WTC11 (cell line): ENCODE measurements at regions not wholly inside any gene's neighbourhood (a gene's known extent, or its start where the extent isn't known, plus 50 kb on each side); places are given as distances from the start of the nearest gene placed in this dataset.

Source experiments
- ATF2 ChIP-seq: sonication (generic); formaldehyde crosslinking; IDR thresholded peaks from 2 replicates; pipeline ENCODE4 v1.8.1; 2022; ENCODE audit warnings: low read depth, missing genetic modification reagents, borderline replicate concordance
- CREM ChIP-seq: sonication (generic); formaldehyde crosslinking; IDR thresholded peaks from 2 replicates; pipeline ENCODE4 v1.8.1; 2022; ENCODE audit warnings: mild to moderate bottlenecking, missing genetic modification reagents, moderate library complexity
- CTCF ChIP-seq: fragments of 200-600 bp; IDR thresholded peaks from 2 replicates; pipeline ENCODE4 v1.8.0; 2022; ENCODE audit warnings: antibody characterized with exemption
- MXD4 ChIP-seq: fragments of 250-450 bp; sonication (Bioruptor Pico); IDR thresholded peaks from 2 replicates; pipeline ENCODE4 v1.8.0; 2021; ENCODE audit warnings: mild to moderate bottlenecking, moderate library complexity, borderline replicate concordance
- NFE2L1 ChIP-seq: sonication (generic); formaldehyde crosslinking; IDR thresholded peaks from 2 replicates; pipeline ENCODE4 v1.8.1; 2023; ENCODE audit warnings: missing genetic modification reagents
- TF ChIP-seq, protein P1 (sequence below): sonication (generic); formaldehyde crosslinking; IDR thresholded peaks from 2 replicates; pipeline ENCODE4 v1.8.1; 2023; ENCODE audit warnings: mild to moderate bottlenecking, missing genetic modification reagents, moderate library complexity
- TF ChIP-seq, protein P2 (sequence below): sonication (generic); formaldehyde crosslinking; IDR thresholded peaks from 2 replicates; pipeline ENCODE4 v1.8.0; 2022; ENCODE audit warnings: missing genetic modification reagents

DNA sequence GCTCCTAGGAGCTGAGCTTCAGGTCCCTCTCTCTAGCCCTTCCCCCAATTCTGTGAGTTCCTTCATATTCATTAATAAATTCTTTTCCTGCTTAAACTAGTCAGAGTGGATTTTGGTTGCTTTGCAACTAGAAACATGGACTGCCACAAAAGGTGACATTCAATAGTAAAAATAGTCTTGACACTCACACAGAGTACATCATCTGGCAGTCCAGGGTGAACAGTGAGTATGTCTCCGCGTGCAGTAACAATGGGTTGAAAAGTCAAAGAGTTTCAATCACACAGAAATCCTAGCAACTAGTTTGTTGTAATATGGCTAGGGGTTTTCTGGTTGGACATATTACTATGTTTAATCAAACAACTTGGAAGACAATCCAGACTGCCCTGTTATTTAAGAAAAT is 168.8 kb upstream of the TBX20 start:
- TF ChIP-seq CTCF (no peak), CREM (no peak), MXD4 (no peak), ATF2 (CRISPR knock-in tag) (no peak), NFE2L1 (CRISPR knock-in tag) (no peak)
- TF ChIP-seq, protein P1, sequence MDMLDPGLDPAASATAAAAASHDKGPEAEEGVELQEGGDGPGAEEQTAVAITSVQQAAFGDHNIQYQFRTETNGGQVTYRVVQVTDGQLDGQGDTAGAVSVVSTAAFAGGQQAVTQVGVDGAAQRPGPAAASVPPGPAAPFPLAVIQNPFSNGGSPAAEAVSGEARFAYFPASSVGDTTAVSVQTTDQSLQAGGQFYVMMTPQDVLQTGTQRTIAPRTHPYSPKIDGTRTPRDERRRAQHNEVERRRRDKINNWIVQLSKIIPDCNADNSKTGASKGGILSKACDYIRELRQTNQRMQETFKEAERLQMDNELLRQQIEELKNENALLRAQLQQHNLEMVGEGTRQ (CRISPR knock-in tag): no peak
- TF ChIP-seq, protein P2, sequence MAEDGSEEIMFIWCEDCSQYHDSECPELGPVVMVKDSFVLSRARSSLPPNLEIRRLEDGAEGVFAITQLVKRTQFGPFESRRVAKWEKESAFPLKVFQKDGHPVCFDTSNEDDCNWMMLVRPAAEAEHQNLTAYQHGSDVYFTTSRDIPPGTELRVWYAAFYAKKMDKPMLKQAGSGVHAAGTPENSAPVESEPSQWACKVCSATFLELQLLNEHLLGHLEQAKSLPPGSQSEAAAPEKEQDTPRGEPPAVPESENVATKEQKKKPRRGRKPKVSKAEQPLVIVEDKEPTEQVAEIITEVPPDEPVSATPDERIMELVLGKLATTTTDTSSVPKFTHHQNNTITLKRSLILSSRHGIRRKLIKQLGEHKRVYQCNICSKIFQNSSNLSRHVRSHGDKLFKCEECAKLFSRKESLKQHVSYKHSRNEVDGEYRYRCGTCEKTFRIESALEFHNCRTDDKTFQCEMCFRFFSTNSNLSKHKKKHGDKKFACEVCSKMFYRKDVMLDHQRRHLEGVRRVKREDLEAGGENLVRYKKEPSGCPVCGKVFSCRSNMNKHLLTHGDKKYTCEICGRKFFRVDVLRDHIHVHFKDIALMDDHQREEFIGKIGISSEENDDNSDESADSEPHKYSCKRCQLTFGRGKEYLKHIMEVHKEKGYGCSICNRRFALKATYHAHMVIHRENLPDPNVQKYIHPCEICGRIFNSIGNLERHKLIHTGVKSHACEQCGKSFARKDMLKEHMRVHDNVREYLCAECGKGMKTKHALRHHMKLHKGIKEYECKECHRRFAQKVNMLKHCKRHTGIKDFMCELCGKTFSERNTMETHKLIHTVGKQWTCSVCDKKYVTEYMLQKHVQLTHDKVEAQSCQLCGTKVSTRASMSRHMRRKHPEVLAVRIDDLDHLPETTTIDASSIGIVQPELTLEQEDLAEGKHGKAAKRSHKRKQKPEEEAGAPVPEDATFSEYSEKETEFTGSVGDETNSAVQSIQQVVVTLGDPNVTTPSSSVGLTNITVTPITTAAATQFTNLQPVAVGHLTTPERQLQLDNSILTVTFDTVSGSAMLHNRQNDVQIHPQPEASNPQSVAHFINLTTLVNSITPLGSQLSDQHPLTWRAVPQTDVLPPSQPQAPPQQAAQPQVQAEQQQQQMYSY (CRISPR knock-in tag): no peak
